ENCODE measurements at regions not wholly inside any gene's neighbourhood (a gene's known extent, or its start where the extent isn't known, plus 50 kb on each side); places are given as distances from the start of the nearest gene placed in this dataset.

- DNase-seq = no peak
Observed at GRCh38 chr4:153107246-153107645, 97.0 kb upstream of the TRIM2 start.

- no peak for DNase-seq
Observed at GRCh38 chr4:153109296-153109849, 94.9 kb upstream of the TRIM2 start.

DNA sequence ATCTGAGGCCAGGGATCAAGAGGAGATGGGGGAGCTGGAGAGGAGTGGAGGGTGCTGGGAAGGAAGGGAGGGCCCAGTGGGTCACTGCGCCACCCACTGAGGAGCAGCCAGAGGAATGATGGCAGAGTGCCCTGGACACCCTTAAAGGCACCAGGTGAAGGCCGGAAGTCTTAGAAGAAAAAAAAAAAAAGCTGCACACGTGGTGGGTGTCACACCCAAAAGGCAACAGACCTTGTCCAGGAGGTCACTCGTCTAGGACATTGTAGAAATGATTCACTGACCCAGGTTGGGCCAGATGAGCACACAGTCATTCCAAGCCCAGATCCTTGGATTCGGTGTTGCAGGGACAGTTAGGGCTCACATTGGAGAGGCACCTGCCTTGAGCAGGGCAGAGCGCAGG lies 93.5 kb upstream of the TRIM2 start:
- no peak for DNase-seq

DNA sequence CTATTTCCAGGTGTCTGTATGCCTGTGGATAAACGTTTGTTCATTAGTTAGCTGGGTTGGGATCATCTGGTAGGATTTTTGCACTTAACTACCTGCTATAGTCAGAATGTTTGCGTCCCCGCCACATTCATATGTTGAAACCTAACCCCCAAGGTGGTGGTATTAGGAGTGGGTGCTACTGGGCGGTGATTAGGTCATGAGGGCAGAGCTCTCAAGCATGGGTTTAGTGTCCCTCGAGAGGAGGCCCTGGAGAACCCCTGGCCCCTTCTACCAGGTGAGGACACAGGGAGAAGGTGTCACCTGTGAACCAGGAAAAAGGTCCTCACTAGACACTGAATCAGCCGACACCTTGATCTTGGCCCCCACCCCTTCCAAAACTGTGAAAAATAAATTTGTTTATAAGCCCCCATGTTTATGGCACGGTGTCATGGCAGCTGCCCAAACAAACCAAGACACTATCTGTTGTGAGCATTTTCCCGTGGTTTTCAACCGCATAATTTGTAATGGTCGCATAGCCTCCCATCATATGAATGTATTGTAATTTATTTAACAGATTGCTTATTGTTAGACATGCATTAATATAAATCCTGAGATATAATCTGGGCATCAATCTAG lies 92.7 kb upstream of the TRIM2 start:
- no peak for DNase-seq

DNA sequence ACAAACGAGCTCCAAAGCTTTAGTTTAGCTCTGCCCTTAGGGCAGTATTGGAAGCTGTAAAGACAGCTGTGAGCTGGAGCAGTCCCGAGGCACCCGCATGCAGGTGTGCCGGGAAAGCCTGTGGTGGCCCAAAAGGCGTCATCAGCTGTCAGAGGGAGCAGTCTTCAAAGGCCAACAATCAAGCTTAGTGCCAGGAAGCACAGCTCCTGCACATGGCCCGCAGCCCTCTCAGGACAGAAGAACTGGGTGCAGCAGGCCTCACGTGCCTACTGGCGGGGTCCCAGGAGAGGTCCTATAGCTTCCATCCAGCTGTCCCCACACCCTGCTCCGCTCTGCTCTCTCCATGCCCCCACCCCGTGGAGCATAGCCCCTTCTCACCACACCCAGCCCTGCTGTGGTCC lies 92.2 kb upstream of the TRIM2 start:
- peak; percentile 35 for DNase-seq

DNA sequence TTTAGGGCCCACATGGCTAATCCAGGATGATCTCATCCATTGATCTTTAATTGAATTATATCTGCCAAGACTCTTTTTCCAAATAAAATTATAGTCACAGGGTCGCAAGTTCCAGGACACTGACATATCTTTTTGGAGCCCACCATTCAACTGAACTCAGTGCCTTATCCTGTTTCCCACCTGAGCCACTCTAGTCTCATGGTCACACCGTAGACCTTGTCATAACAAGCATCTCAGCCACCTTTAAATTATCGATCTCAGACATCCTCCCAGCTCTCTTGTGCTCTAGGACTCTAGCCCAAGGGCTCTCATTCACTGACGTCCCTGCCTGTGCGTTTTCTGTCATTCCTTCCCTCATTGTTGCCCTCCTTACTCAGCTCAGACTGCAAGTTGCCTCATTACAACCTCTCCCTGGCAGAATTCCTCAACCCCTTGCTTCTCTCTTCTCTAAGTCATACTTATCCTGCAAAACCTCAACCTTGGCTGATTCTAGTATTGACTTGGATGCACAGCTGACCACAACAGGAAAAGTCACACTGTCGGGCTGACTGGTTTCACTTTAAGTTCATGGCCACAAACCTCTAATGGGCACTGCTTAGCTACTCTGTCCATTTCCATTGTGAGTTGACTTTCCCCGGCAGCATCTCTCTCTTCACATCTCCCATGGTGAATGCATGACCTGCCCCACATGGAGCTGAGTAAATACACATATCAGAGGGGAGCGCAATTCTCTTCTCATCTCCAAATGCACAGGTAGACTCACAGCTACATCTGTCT lies 91.0 kb upstream of the TRIM2 start:
- DNase-seq = no peak

DNA sequence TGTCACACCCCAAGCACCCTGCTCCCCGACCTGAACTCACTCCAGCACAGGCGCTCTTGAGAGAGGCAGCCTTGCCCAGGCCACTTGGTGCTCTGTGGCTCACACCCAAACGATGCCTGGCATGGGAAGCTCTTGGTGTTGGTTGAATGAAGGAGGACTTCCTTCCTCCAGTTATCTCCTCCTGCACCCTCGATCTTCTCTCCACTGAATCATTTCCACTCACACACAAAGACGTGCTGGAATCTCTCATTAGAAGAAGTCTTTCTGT lies 90.5 kb upstream of the TRIM2 start:
- DNase-seq = no peak

DNA sequence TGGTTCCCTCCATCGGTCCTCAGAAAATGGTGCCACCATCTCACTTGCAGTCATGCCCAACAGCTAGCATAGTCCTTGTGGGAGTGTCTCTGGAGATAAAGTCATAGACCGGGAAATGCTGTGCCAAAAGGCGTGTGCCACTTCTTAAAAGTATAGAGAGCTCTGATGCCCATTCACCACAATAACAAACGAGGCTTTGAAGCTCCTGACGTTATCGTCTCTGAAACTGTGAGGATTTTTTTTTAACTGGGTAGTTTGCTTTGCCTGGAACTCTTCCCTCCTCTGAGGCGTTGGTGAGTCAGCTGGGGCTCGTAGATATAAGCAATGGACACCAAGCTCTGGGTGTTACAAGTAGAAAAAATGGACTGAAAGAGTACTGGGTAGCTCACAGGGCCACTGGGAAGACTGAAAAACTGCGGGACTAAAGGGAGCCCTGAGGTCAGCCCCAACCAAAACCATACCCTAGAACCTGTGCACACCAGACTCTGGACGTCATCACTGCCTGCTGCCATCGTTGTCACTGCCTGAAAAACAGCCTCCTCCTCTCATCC lies 89.4 kb upstream of the TRIM2 start:
- DNase-seq = peak; percentile 50

GRCh38 chr4:153115322-153116290 lies 88.6 kb upstream of the TRIM2 start:
- DNase-seq = peak; percentile 63

- DNase-seq = peak; percentile 21
Observed at GRCh38 chr4:153116291-153116680, 88.0 kb upstream of the TRIM2 start.

DNA sequence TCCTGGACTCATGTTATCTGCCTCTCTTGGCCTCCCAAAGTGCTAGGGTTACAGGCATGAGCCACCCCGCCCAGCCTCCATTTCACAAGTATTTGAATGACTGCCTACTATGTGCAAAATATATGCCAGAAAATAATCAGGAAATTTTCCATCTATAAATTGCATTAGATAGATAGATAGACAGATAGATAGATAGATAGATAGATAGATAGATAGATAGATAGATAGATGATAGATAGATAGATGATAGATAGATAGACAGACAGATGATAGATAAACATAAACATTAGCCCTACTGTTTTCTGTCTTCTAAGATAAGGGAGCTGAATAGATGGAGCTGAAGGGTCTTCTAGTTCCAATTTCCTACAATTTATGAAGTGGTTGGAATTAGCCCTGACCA lies 87.4 kb upstream of the TRIM2 start:
- DNase-seq = no peak

GRCh38 chr4:153117554-153117953 lies 86.7 kb upstream of the TRIM2 start:
- DNase-seq = no peak

- no peak for DNase-seq
Observed at GRCh38 chr4:153119626-153120025, 84.6 kb upstream of the TRIM2 start.

- DNase-seq = no peak
Observed at GRCh38 chr4:153120235-153120634, 84.0 kb upstream of the TRIM2 start.

- DNase-seq = no peak
Observed at GRCh38 chr4:153122855-153123254, 81.4 kb upstream of the TRIM2 start.

GRCh38 chr4:153126137-153126536 lies 78.1 kb upstream of the TRIM2 start:
- DNase-seq = no peak

DNA sequence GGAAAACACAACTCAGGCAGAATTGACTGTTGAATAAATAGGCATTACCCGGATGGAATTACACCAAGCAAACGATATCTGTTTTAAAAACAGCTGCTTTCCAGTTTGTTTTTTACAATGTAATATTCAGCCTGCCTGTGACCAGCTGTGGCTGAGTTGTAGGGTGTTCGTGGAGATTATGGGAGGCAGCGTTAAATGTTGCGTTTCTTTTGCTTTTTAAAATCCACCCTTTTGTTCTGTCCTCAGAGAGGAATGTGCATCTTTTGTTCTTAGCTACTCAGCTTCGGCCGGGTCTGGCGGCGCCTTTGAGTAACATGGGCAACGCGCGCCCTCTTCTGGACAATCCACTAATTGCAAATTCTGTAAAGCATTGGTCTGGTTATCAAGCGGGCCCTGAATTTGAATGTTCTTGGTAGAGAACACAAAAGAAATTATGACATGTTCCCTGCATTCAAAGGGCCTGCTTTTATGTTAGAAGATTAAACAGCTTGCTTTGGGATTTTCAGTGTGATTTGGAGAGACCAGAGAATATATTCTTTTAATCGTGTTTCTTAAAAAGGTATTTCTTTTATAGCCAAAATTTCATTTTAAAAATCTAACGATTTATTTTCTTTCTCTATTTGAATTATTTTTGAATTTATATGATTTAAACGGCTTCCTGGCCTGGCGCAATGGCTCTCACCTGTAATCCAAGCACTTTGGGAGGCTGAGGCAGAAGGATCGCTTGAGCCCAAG lies 76.3 kb upstream of the TRIM2 start:
- DNase-seq = peak; percentile 87

- no peak for DNase-seq
Observed at GRCh38 chr4:153131596-153131995, 72.6 kb upstream of the TRIM2 start.

DNA sequence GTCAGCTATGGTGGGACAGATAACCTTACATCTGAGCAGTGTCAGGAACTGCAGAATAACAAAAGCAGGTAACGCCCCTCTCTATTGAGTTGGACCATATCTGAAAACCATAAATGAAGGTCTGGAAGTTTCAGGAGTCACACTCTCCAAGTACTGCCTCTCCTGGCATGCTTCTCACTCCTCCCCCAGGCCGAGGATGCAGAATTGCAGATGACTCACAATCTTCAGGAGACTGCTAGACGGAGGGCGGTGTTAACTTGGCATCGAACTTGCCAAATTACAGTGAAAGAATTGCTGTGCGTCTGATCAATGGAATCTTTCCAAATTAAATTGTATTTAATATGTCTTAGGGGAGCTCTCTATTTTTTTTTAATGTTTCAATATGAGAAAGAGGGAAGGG lies 67.1 kb upstream of the TRIM2 start:
- DNase-seq = no peak

GRCh38 chr4:153137677-153138630 lies 66.3 kb upstream of the TRIM2 start:
- no peak for DNase-seq

- no peak for DNase-seq
Observed at GRCh38 chr4:153138736-153139135, 65.5 kb upstream of the TRIM2 start.
